ENCODE measurements at regions not wholly inside any gene's neighbourhood (a gene's known extent, or its start where the extent isn't known, plus 50 kb on each side); places are given as distances from the start of the nearest gene placed in this dataset.

- ChIA-PET CTCF (interaction anchor here (0.6 kb wide), 1 partner anchor 302 kb away, joined by 3 read pairs; no protein-coding TSS in a partner anchor), POLR2A (interaction anchor here (0.5 kb wide), 1 partner anchor 204 kb away, joined by 3 read pairs; no protein-coding TSS in a partner anchor)
- Histone ChIP-seq H3K4me3 (ENCODE audit: low read depth, low read length) (no peak overlapping the region), H3K27ac (ENCODE audit: low read depth, low read length) (no peak overlapping the region), H3K9me3 (ENCODE audit: control insufficient read depth, insufficient read depth, low read length) (no peaks in the 10 kb centered on the region), H3K27me3 (ENCODE audit: control insufficient read depth, insufficient read depth, low read length) (no peaks in the 10 kb centered on the region)
- DNase-seq (ENCODE audit: low read depth, low spot score) = no peak
- TF ChIP-seq CTCF (IDR thresholded peaks at IDR 0.05; ENCODE audit: low read depth, low read length) = no peak
These were observed 780.5 kb upstream of the ARGLU1 start for GRCh38 chr13:107348471-107348870.

- no peak overlapping the region for H3K4me3 ChIP-seq (ENCODE audit: low read depth, low read length)
- no peak for TF ChIP-seq CTCF (IDR thresholded peaks at IDR 0.05; ENCODE audit: low read depth, low read length)
- no peak overlapping the region for H3K27ac ChIP-seq (ENCODE audit: low read depth, low read length)
- no peaks in the 10 kb centered on the region for H3K9me3 ChIP-seq (ENCODE audit: control insufficient read depth, insufficient read depth, low read length)
- ChIA-PET POLR2A (no interaction called here), CTCF (interaction anchor here (0.6 kb wide), 2 partner anchors 46 to 303 kb away, joined by 3 read pairs; no protein-coding TSS in a partner anchor)
- H3K27me3 ChIP-seq (ENCODE audit: control insufficient read depth, insufficient read depth, low read length) = no peaks in the 10 kb centered on the region
- DNase-seq (ENCODE audit: low read depth, low spot score) = no peak
These were observed 779.9 kb upstream of the ARGLU1 start for GRCh38 chr13:107347641-107348369.

GRCh38 chr13:107342747-107343146 is 774.8 kb upstream of the ARGLU1 start:
- TF ChIP-seq CTCF (IDR thresholded peaks at IDR 0.05; ENCODE audit: low read depth, low read length) = no peak
- Histone ChIP-seq H3K4me3 (ENCODE audit: low read depth, low read length) (no peak overlapping the region), H3K27ac (ENCODE audit: low read depth, low read length) (no peak overlapping the region), H3K27me3 (ENCODE audit: control insufficient read depth, insufficient read depth, low read length) (no peaks in the 10 kb centered on the region), H3K9me3 (ENCODE audit: control insufficient read depth, insufficient read depth, low read length) (no peaks in the 10 kb centered on the region)
- ChIA-PET CTCF (no interaction called here), POLR2A (no interaction called here)
- no peak for DNase-seq (ENCODE audit: low read depth, low spot score)

- Histone ChIP-seq H3K27ac (ENCODE audit: low read depth, low read length) (no peak overlapping the region), H3K4me3 (ENCODE audit: low read depth, low read length) (no peak overlapping the region), H3K9me3 (ENCODE audit: control insufficient read depth, insufficient read depth, low read length) (no peaks in the 10 kb centered on the region), H3K27me3 (ENCODE audit: control insufficient read depth, insufficient read depth, low read length) (no peaks in the 10 kb centered on the region)
- ChIA-PET CTCF (interaction anchor here (0.6 kb wide), 2 partner anchors 54 to 339 kb away, joined by 3 to 4 read pairs; no protein-coding TSS in a partner anchor), POLR2A (interaction anchor here (0.6 kb wide), 1 partner anchor 320 kb away, joined by 3 read pairs; no protein-coding TSS in a partner anchor)
- no peak for DNase-seq (ENCODE audit: low read depth, low spot score)
- TF ChIP-seq CTCF (IDR thresholded peaks at IDR 0.05; ENCODE audit: low read depth, low read length) = no peak
These were observed 771.3 kb upstream of the ARGLU1 start for GRCh38 chr13:107339209-107339608.

GRCh38 chr13:107332188-107332587 is 764.3 kb upstream of the ARGLU1 start:
- no peak for TF ChIP-seq CTCF (IDR thresholded peaks at IDR 0.05; ENCODE audit: low read depth, low read length)
- DNase-seq (ENCODE audit: low read depth, low spot score) = no peak
- CTCF ChIA-PET = no interaction called here

More at GRCh38 chr13:107332188-107332587, 764.3 kb upstream of the ARGLU1 start:
- Histone ChIP-seq H3K4me3 (ENCODE audit: low read depth, low read length) (no peak overlapping the region), H3K9me3 (ENCODE audit: control insufficient read depth, insufficient read depth, low read length) (no peaks in the 10 kb centered on the region), H3K27me3 (ENCODE audit: control insufficient read depth, insufficient read depth, low read length) (no peaks in the 10 kb centered on the region), H3K27ac (ENCODE audit: low read depth, low read length) (no peak overlapping the region)
- POLR2A ChIA-PET = no interaction called here
